ENCODE measurements at regions not wholly inside any gene's neighbourhood (a gene's known extent, or its start where the extent isn't known, plus 50 kb on each side); places are given as distances from the start of the nearest gene placed in this dataset.

- Histone ChIP-seq H2AK5ac (ENCODE audit: low read depth, low read length) (no peak overlapping the region), H3K14ac (ENCODE audit: insufficient read length) (no peak overlapping the region), H2BK5ac (ENCODE audit: low read depth, low read length) (no peak overlapping the region), H4K91ac (replicated peaks; ENCODE audit: insufficient read length, low read length) (no peak overlapping the region), H3K23me2 (ENCODE audit: low read depth, low read length) (no peaks in the 10 kb centered on the region), H3K23ac (ENCODE audit: insufficient read length) (no peak overlapping the region), H4K8ac (ENCODE audit: extremely low read depth, insufficient read depth, low read length) (0 out of 2 replicates have a peak overlapping the region, but pooled peaks have one; percentile 53), H3K4ac (replicated peaks; ENCODE audit: insufficient read length, low read depth, low read length) (no peak overlapping the region), H3K79me2 (ENCODE audit: control insufficient read depth in 1 of 2, insufficient read depth in 2 of 2, low read length in 2 of 2) (no peaks in the 10 kb centered on the region), H3K9me3 (ENCODE audit: insufficient read depth in 2 of 2, low read depth in 1 of 2, low read length in 1 of 2) (no peaks in the 10 kb centered on the region), H3K9ac (replicated peaks in 1 of 4; ENCODE audit: extremely low read depth in 1 of 4, low read depth in 3 of 4, low read length in 3 of 4) (no peak overlapping the region), H2BK20ac (ENCODE audit: low read length) (no peak overlapping the region), H3K4me2 (ENCODE audit: insufficient read depth in 1 of 2, low read depth in 2 of 2, low read length in 2 of 2) (no peak overlapping the region), H3K56ac (replicated peaks; ENCODE audit: insufficient read length, low read depth, low read length) (no peak overlapping the region), H4K5ac (ENCODE audit: insufficient read length, low read depth, low read length) (no peak overlapping the region), H3K27ac (ENCODE audit: low read depth, low read length) (no peak overlapping the region), H2BK12ac (ENCODE audit: low read depth, low read length) (no peak overlapping the region), H3K4me3 (ENCODE audit: extremely low read depth in 1 of 4, insufficient read depth in 2 of 4, low read depth in 3 of 4, low read length in 4 of 4) (no peak overlapping the region), H4K20me1 (replicated peaks in 1 of 2; ENCODE audit: control insufficient read depth in 1 of 2, insufficient read depth in 2 of 2, low read length in 2 of 2) (no peaks in the 10 kb centered on the region), H3K18ac (ENCODE audit: extremely low read depth, low read length) (no peak overlapping the region), H2BK15ac (ENCODE audit: low read length) (no peak overlapping the region), H3K27me3 (replicated peaks in 1 of 4; ENCODE audit: control insufficient read depth in 3 of 4, extremely low read depth in 1 of 4, insufficient read depth in 3 of 4, low read length in 3 of 4) (no peaks in the 10 kb centered on the region), H2BK120ac (replicated peaks; ENCODE audit: low read depth, low read length) (no peak overlapping the region), H2AFZ (ENCODE audit: low read length) (no peak overlapping the region), H3K79me1 (ENCODE audit: low read depth, low read length) (no peaks in the 10 kb centered on the region), H3K36me3 (ENCODE audit: control insufficient read depth in 2 of 4, insufficient read depth in 4 of 4, low read length in 3 of 4) (no peaks in the 10 kb centered on the region), H3K4me1 (replicated peaks in 1 of 4; ENCODE audit: control insufficient read depth in 3 of 4, insufficient read depth in 4 of 4, low read length in 3 of 4) (peaks cover 0 to 4% (median 3%) of the 10 kb centered on the region in 4 experiments; a peak in 2 of 7 replicates)
- FAIRE-seq (no peak), DNase-seq (ENCODE audit: low read depth in 1 of 2, low spot score in 2 of 2) (no peak)
- CTCF ChIA-PET (ENCODE audit: partially characterized antibody): interaction anchor here (1.0 kb wide), 1 partner anchor 96 kb away, joined by 3 read pairs; no protein-coding TSS in a partner anchor
- WGBS, 2 experiments (ENCODE audit: extremely low coverage in 1 of 2, insufficient coverage in 1 of 2, insufficient read length in 1 of 2, insufficient replicate concordance in 2 of 2, low coverage in 1 of 2, low lambda C conversion rate in 2 of 2, missing lambda C conversion rate in 1 of 2): 85% methylated on average over 6 of the region's 6 CpGs; no CpG with 5 or more reads in 1 of the 2 experiments
- POLR2A ChIA-PET (ENCODE audit: partially characterized antibody): interaction anchor here (0.6 kb wide), 1 partner anchor 322 kb away, joined by 3 read pairs; no protein-coding TSS in a partner anchor
- TF ChIP-seq KDM1A (IDR thresholded peaks at IDR 0.05; ENCODE audit: borderline replicate concordance, low read length) (no peak), RNF2 (IDR thresholded peaks at IDR 0.05; ENCODE audit: borderline replicate concordance, low read depth, low read length, missing control alignments, poor library complexity, severe bottlenecking) (no peak), SP2 (IDR thresholded peaks at IDR 0.05; ENCODE audit: low read length) (no peak), BACH1 (IDR thresholded peaks at IDR 0.05; ENCODE audit: low read length) (no peak), KDM4A (IDR thresholded peaks at IDR 0.05; ENCODE audit: low read depth, low read length, severe bottlenecking) (no peak), POLR2AphosphoS5 (IDR thresholded peaks at IDR 0.05; ENCODE audit: low read depth, low read length) (no peak)
These were observed 142.0 kb upstream of the RBPJ start for GRCh38 chr4:26178854-26179253.

Measured in H1 (cell line).